H1 (cell line): ENCODE measurements at regions not wholly inside any gene's neighbourhood (a gene's known extent, or its start where the extent isn't known, plus 50 kb on each side); places are given as distances from the start of the nearest gene placed in this dataset.

Experiments used
- CTCF ChIA-PET: fragments of 300-600 bp; sonication (Branson Sonifier 250); formaldehyde crosslinking; loops from one replicate; lab custom pipeline; 2021; ENCODE audit not compliant: partially characterized antibody; lab: Charles Lee
- POLR2A ChIA-PET: fragments of 300-600 bp; sonication (Branson Sonifier 250); formaldehyde crosslinking; loops from one replicate; lab custom pipeline; 2021; ENCODE audit warnings: inconsistent platforms; ENCODE audit not compliant: partially characterized antibody; lab: Charles Lee
- DNase-seq, 2 experiments: peaks; one replicate each; pipeline versions ENCODE4 v3.0.0 to v3.0.0-alpha.2; 2010 to 2022; ENCODE audit warnings: low spot score in 2 of 2, low read depth in 1 of 2, mixed read lengths in 1 of 2
- FAIRE-seq: peaks from 2 replicates; lab custom pipeline; 2011; peaks lifted over from hg19 to GRCh38; lab: Jason Lieb, UNC
- H2AFZ ChIP-seq: 2 replicates; pipeline ENCODE4 v1.8.1; 2012; ENCODE audit warnings: low read length, inconsistent platforms
- H2AK5ac ChIP-seq: 2 replicates; pipeline ENCODE4 v1.6.1; 2013; ENCODE audit warnings: low read depth, low read length
- H2BK120ac ChIP-seq: replicated peaks from 2 replicates; pipeline ENCODE3; 2013; ENCODE audit warnings: low read depth, low read length, inconsistent platforms
- H2BK12ac ChIP-seq: 2 replicates; pipeline ENCODE4 v1.6.1; 2013; ENCODE audit warnings: low read depth, low read length
- H2BK15ac ChIP-seq: 2 replicates; pipeline ENCODE4 v1.6.1; 2013; ENCODE audit warnings: low read length
- H2BK20ac ChIP-seq: 2 replicates; pipeline ENCODE4 v1.6.1; 2013; ENCODE audit warnings: low read length
- H2BK5ac ChIP-seq: 2 replicates; pipeline ENCODE4 v1.6.1; 2013; ENCODE audit warnings: low read depth, low read length
- H3K14ac ChIP-seq: 2 replicates; pipeline ENCODE4 v1.6.1; 2013; ENCODE audit warnings: inconsistent platforms; ENCODE audit not compliant: insufficient read length
- H3K18ac ChIP-seq: 2 replicates; pipeline ENCODE4 v1.6.1; 2013; ENCODE audit warnings: low read length; ENCODE audit errors: extremely low read depth
- H3K23ac ChIP-seq: 2 replicates; pipeline ENCODE4 v1.6.1; 2013; ENCODE audit warnings: inconsistent platforms; ENCODE audit not compliant: insufficient read length
- H3K23me2 ChIP-seq: 2 replicates; pipeline ENCODE4 v1.6.1; 2013; ENCODE audit warnings: low read depth, low read length
- H3K27ac ChIP-seq: 2 replicates; pipeline ENCODE4 v1.6.1; 2011; ENCODE audit warnings: low read depth, low read length, inconsistent platforms
- H3K27me3 ChIP-seq, 4 experiments: replicated peaks in 1 of 4; 1 replicate in 1 of 4; 2 replicates in 3 of 4; pipeline versions ENCODE4 v1.6.1 to v1.8.1; 2011 to 2013; ENCODE audit warnings: low read length in 3 of 4, mild to moderate bottlenecking in 3 of 4, inconsistent platforms in 2 of 4, mixed read lengths in 2 of 4, moderate library complexity in 1 of 4; ENCODE audit not compliant: control insufficient read depth in 3 of 4, insufficient read depth in 3 of 4; ENCODE audit errors: extremely low read depth in 1 of 4
- H3K36me3 ChIP-seq, 4 experiments: 2 replicates each; pipeline versions ENCODE4 v1.6.1 to v1.8.1; 2011 to 2013; ENCODE audit warnings: mild to moderate bottlenecking in 4 of 4, low read length in 3 of 4, moderate library complexity in 2 of 4, control low read depth in 1 of 4, inconsistent platforms in 1 of 4; ENCODE audit not compliant: insufficient read depth in 4 of 4, control insufficient read depth in 2 of 4
- H3K4ac ChIP-seq: replicated peaks from 2 replicates; pipeline ENCODE3; 2013; ENCODE audit warnings: low read length, low read depth, mixed read lengths, inconsistent platforms; ENCODE audit not compliant: insufficient read length
- H3K4me1 ChIP-seq, 4 experiments: replicated peaks in 1 of 4; 1 replicate in 1 of 4; 2 replicates in 3 of 4; pipeline versions ENCODE4 v1.6.1 to v1.8.1; 2011 to 2013; ENCODE audit warnings: low read length in 3 of 4, inconsistent platforms in 2 of 4, mixed read lengths in 1 of 4; ENCODE audit not compliant: insufficient read depth in 4 of 4, control insufficient read depth in 3 of 4
- H3K4me2 ChIP-seq, 2 experiments: 2 replicates each; pipeline versions ENCODE4 v1.6.1 to v1.8.1; 2011 to 2013; ENCODE audit warnings: low read depth in 2 of 2, low read length in 2 of 2, control low read depth in 1 of 2, inconsistent platforms in 1 of 2, mild to moderate bottlenecking in 1 of 2; ENCODE audit not compliant: insufficient read depth in 1 of 2
- H3K4me3 ChIP-seq, 4 experiments: fragments of 200-600, 300-600 bp in 1 of 4; sonication (generic), shearing (Covaris generic), sonication (Bioruptor Twin) in 1 of 4; 2 replicates each; pipeline versions ENCODE4 v1.5.1 to v1.8.1; 2011 to 2016; ENCODE audit warnings: low read length in 4 of 4, low read depth in 3 of 4, control low read depth in 2 of 4, inconsistent platforms in 2 of 4, mild to moderate bottlenecking in 2 of 4, mixed read lengths in 1 of 4, moderate library complexity in 1 of 4; ENCODE audit not compliant: insufficient read depth in 2 of 4; ENCODE audit errors: extremely low read depth in 1 of 4
- H3K56ac ChIP-seq: replicated peaks from 2 replicates; pipeline ENCODE3; 2013; ENCODE audit warnings: low read depth, mild to moderate bottlenecking, mixed read lengths, low read length, inconsistent platforms; ENCODE audit not compliant: insufficient read length
- H3K79me1 ChIP-seq: 2 replicates; pipeline ENCODE4 v1.6.1; 2013; ENCODE audit warnings: low read depth, low read length, control low read depth
- H3K79me2 ChIP-seq, 2 experiments: 2 replicates each; pipeline versions ENCODE4 v1.6.1 to v1.8.1; 2012 to 2013; ENCODE audit warnings: low read length in 2 of 2, mild to moderate bottlenecking in 2 of 2, inconsistent platforms in 1 of 2; ENCODE audit not compliant: insufficient read depth in 2 of 2, control insufficient read depth in 1 of 2
- H3K9ac ChIP-seq, 4 experiments: replicated peaks in 1 of 4; 1 replicate in 1 of 4; 2 replicates in 3 of 4; pipeline versions ENCODE4 v1.6.1 to v1.8.1; 2011 to 2013; ENCODE audit warnings: low read depth in 3 of 4, low read length in 3 of 4, control low read depth in 2 of 4, mild to moderate bottlenecking in 2 of 4, moderate library complexity in 2 of 4, inconsistent platforms in 1 of 4; ENCODE audit errors: extremely low read depth in 1 of 4
- H3K9me3 ChIP-seq, 2 experiments: 2 replicates each; pipeline versions ENCODE4 v1.6.1 to v1.8.1; 2012 to 2013; ENCODE audit warnings: mild to moderate bottlenecking in 2 of 2, moderate library complexity in 2 of 2, control low read depth in 1 of 2, inconsistent platforms in 1 of 2, low read depth in 1 of 2, low read length in 1 of 2, mixed read lengths in 1 of 2; ENCODE audit not compliant: insufficient read depth in 2 of 2
- H4K20me1 ChIP-seq, 2 experiments: replicated peaks in 1 of 2; 2 replicates each; pipeline versions ENCODE3 to v1.8.1; 2011 to 2013; ENCODE audit warnings: inconsistent platforms in 2 of 2, low read length in 2 of 2, mild to moderate bottlenecking in 1 of 2; ENCODE audit not compliant: insufficient read depth in 2 of 2, control insufficient read depth in 1 of 2
- H4K5ac ChIP-seq: 2 replicates; pipeline ENCODE4 v1.6.1; 2013; ENCODE audit warnings: low read length, low read depth, mixed read lengths, inconsistent platforms; ENCODE audit not compliant: insufficient read length
- H4K8ac ChIP-seq: 2 replicates; pipeline ENCODE4 v1.8.0; 2013; ENCODE audit warnings: mild to moderate bottlenecking, moderate library complexity, low read length, inconsistent platforms; ENCODE audit not compliant: insufficient read depth; ENCODE audit errors: extremely low read depth
- H4K91ac ChIP-seq: replicated peaks from 2 replicates; pipeline ENCODE3; 2013; ENCODE audit warnings: low read length, mixed read lengths, inconsistent platforms; ENCODE audit not compliant: insufficient read length
- GTF2F1 ChIP-seq: IDR thresholded peaks from 2 replicates; pipeline ENCODE4 v1.6.1; 2012; ENCODE audit warnings: low read depth, low read length, improper control_type of control experiment, borderline replicate concordance
- HDAC2 ChIP-seq, 2 experiments: fragments of 300-600 bp in 1 of 2; sonication (generic) in 1 of 2; IDR thresholded peaks; 2 replicates each; pipeline ENCODE4 v1.6.1; 2011 to 2012; ENCODE audit warnings: low read depth in 2 of 2, low read length in 2 of 2, mild to moderate bottlenecking in 2 of 2, moderate library complexity in 2 of 2, borderline replicate concordance in 1 of 2, inconsistent platforms in 1 of 2
- KDM1A ChIP-seq: fragments of 200-600, 300-600 bp; sonication (generic); IDR thresholded peaks from 2 replicates; pipeline ENCODE4 v1.7.1; 2016; ENCODE audit warnings: mild to moderate bottlenecking, low read length, borderline replicate concordance
- SIX5 ChIP-seq: IDR thresholded peaks from 2 replicates; pipeline ENCODE4 v1.6.1; 2011; ENCODE audit warnings: mild to moderate bottlenecking, low read depth, low read length
- SP2 ChIP-seq: IDR thresholded peaks from 2 replicates; pipeline ENCODE4 v1.6.1; 2012; ENCODE audit warnings: mild to moderate bottlenecking, low read length, inconsistent platforms
- WGBS, 2 experiments: shearing (Covaris generic) in 1 of 2; methylation state at CpG; one replicate each; pipeline versions ENCODE4 v1.1.6 to v1.1.7; 2013 to 2015; ENCODE audit warnings: low lambda C conversion rate in 2 of 2, mixed read lengths in 2 of 2, inconsistent platforms in 1 of 2, low coverage in 1 of 2, missing lambda C conversion rate in 1 of 2; ENCODE audit not compliant: insufficient replicate concordance in 2 of 2, insufficient coverage in 1 of 2, insufficient read length in 1 of 2; ENCODE audit errors: extremely low coverage in 1 of 2, missing lambda C conversion rate in 1 of 2; 5-methylcytosine and 5-hydroxymethylcytosine counted together

DNA sequence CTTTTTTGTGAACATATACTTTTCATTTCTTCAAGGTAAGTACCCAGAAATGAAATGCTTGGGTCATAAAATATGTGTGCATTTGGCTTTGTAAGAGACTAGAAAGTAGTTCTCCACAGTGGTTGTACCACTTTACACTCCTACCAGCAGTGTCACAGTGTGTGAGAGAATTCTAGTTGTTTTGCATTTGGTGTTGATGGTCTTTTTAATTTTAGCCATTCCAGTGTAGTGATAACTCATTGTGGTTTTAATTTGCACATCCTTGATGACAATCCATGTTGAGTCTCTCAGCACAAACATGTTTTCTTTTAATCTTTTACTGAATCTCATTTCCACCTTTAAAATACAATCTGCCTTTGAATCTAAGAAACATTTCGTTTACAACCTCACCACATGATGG, 402.5 kb upstream of the ETAA1 start:
- no peak overlapping the region for H2AFZ ChIP-seq
- TF ChIP-seq SP2 (no peak), SIX5 (no peak), KDM1A (no peak), GTF2F1 (no peak), HDAC2 (IDR thresholded peaks at IDR 0.05; ENCODE audit: borderline replicate concordance in 1 of 2, low read depth in 2 of 2, low read length in 2 of 2) (no peak)
- H3K79me1 ChIP-seq, result no peaks in the 10 kb centered on the region
- no peak overlapping the region for H2BK120ac ChIP-seq
- H4K8ac ChIP-seq, result no peak overlapping the region
- H3K79me2 ChIP-seq, result no peaks in the 10 kb centered on the region
- H3K4me3 ChIP-seq, result no peak overlapping the region
- H4K91ac ChIP-seq, result no peak overlapping the region
- no peak overlapping the region for H3K4me2 ChIP-seq
- no peak overlapping the region for H2AK5ac ChIP-seq
- ChIA-PET POLR2A (no interaction called here), CTCF (interaction anchor here (1.1 to 1.5 kb wide), 2 partner anchors 9 kb away, joined by 3 read pairs; no protein-coding TSS in a partner anchor)
- no peak overlapping the region for H2BK5ac ChIP-seq
- no peak overlapping the region for H3K56ac ChIP-seq
- H3K4me1 ChIP-seq, result no peaks in the 10 kb centered on the region
- no peak overlapping the region for H3K14ac ChIP-seq
- H3K23me2 ChIP-seq, result no peaks in the 10 kb centered on the region
- no peaks in the 10 kb centered on the region for H3K27me3 ChIP-seq
- H3K4ac ChIP-seq, result no peak overlapping the region
- no peak overlapping the region for H2BK15ac ChIP-seq
- H3K36me3 ChIP-seq, result no peaks in the 10 kb centered on the region
- no peak overlapping the region for H4K5ac ChIP-seq
- no peak overlapping the region for H2BK20ac ChIP-seq
- no peak overlapping the region for H3K23ac ChIP-seq
- 90% methylated on average over 1 of the region's 1 CpG; no CpG with 5 or more reads in 1 of the 2 experiments for WGBS, 2 experiments
- DNase-seq (no peak), FAIRE-seq (no peak)
- H2BK12ac ChIP-seq, result no peak overlapping the region
- no peaks in the 10 kb centered on the region for H4K20me1 ChIP-seq
- H3K18ac ChIP-seq, result no peak overlapping the region
- no peak overlapping the region for H3K27ac ChIP-seq
- no peaks in the 10 kb centered on the region for H3K9me3 ChIP-seq
- no peak overlapping the region for H3K9ac ChIP-seq
